GM18909 (cell line): ENCODE measurements at regions not wholly inside any gene's neighbourhood (a gene's known extent, or its start where the extent isn't known, plus 50 kb on each side); places are given as distances from the start of the nearest gene placed in this dataset.

Source experiments
- ATAC-seq: cut with Tn5 transposase; IDR thresholded peaks from one replicate; pipeline ENCODE4 v1.9.1; 2021; ENCODE audit warnings: mild to moderate bottlenecking; ENCODE audit not compliant: unreplicated experiment, poor library complexity

- peak; percentile 84 for ATAC-seq
These were observed 172.9 kb upstream of the SETBP1 start for GRCh38 chr18:44507729-44508325.

- no peak for ATAC-seq
These were observed 172.2 kb upstream of the SETBP1 start for GRCh38 chr18:44508474-44508873.

- ATAC-seq = no peak
These were observed 171.6 kb upstream of the SETBP1 start for GRCh38 chr18:44509048-44509447.

GRCh38 chr18:44510390-44510789 lies 170.3 kb upstream of the SETBP1 start:
- no peak for ATAC-seq

- no peak for ATAC-seq
These were observed 167.5 kb upstream of the SETBP1 start for GRCh38 chr18:44513233-44513632.

GRCh38 chr18:44514106-44514505 lies 166.6 kb upstream of the SETBP1 start:
- no peak for ATAC-seq

- no peak for ATAC-seq
These were observed 165.9 kb upstream of the SETBP1 start for GRCh38 chr18:44514766-44515165.

GRCh38 chr18:44516450-44516849 lies 164.2 kb upstream of the SETBP1 start:
- no peak for ATAC-seq

GRCh38 chr18:44517136-44517535 lies 163.6 kb upstream of the SETBP1 start:
- no peak for ATAC-seq

- no peak for ATAC-seq
These were observed 162.5 kb upstream of the SETBP1 start for GRCh38 chr18:44518091-44518615.

GRCh38 chr18:44518666-44519065 lies 162.0 kb upstream of the SETBP1 start:
- no peak for ATAC-seq

- ATAC-seq = no peak
These were observed 159.6 kb upstream of the SETBP1 start for GRCh38 chr18:44520981-44521667.

GRCh38 chr18:44521668-44522022 lies 159.0 kb upstream of the SETBP1 start:
- ATAC-seq = no peak

GRCh38 chr18:44526705-44527415 lies 153.8 kb upstream of the SETBP1 start:
- ATAC-seq = no peak

- ATAC-seq = no peak
These were observed 147.6 kb upstream of the SETBP1 start for GRCh38 chr18:44533071-44533470.

GRCh38 chr18:44536046-44536445 lies 144.6 kb upstream of the SETBP1 start:
- no peak for ATAC-seq

GRCh38 chr18:44536619-44537018 lies 144.1 kb upstream of the SETBP1 start:
- ATAC-seq = no peak

- ATAC-seq = no peak
These were observed 143.2 kb upstream of the SETBP1 start for GRCh38 chr18:44537526-44537925.

- ATAC-seq = no peak
These were observed 140.8 kb upstream of the SETBP1 start for GRCh38 chr18:44539926-44540325.

- no peak for ATAC-seq
These were observed 139.5 kb upstream of the SETBP1 start for GRCh38 chr18:44541159-44541558.

GRCh38 chr18:44541781-44542180 lies 138.9 kb upstream of the SETBP1 start:
- ATAC-seq = no peak
